Esophagus squamous epithelium (tissue), 5 donors: ENCODE measurements at regions not wholly inside any gene's neighbourhood (a gene's known extent, or its start where the extent isn't known, plus 50 kb on each side); places are given as distances from the start of the nearest gene placed in this dataset.

Source experiments
- DNase-seq: peaks from one replicate; lab custom pipeline; 2025; lab: John Stamatoyannopoulos, UW
- H3K27ac ChIP-seq, 4 donors: fragments of 200-600 bp; sonication (generic); one replicate each; pipeline ENCODE4 v1.5.1; 2016 to 2019; ENCODE audit warnings: mild to moderate bottlenecking in 1 of 4
- H3K27me3 ChIP-seq, 4 donors: fragments of 200-600 bp; sonication (generic); 1 replicate in 3 of 4; 2 replicates in 1 of 4; pipeline versions ENCODE4 v1.5.1 to v1.6.0; 2017 to 2021; ENCODE audit warnings: antibody characterized with exemption in 1 of 4
- H3K36me3 ChIP-seq, 3 donors: fragments of 200-600 bp; sonication (generic); one replicate each; pipeline ENCODE4 v1.5.1; 2016 to 2019
- H3K4me1 ChIP-seq, 3 donors: fragments of 200-600 bp; sonication (generic); one replicate each; pipeline ENCODE4 v1.5.1; 2017 to 2019
- H3K4me3 ChIP-seq, 4 donors: fragments of 200-600 bp; sonication (generic); 1 replicate in 3 of 4; 2 replicates in 1 of 4; pipeline ENCODE4 v1.5.1; 2016 to 2019; ENCODE audit warnings: mild to moderate bottlenecking in 2 of 4, moderate library complexity in 1 of 4
- H3K9me3 ChIP-seq, 3 donors: fragments of 200-600 bp; sonication (generic); one replicate each; pipeline ENCODE4 v1.5.1; 2016 to 2019
- POLR2A ChIP-seq, 4 donors: fragments of 450-650 bp; IDR thresholded peaks; one replicate each; pipeline ENCODE4 v1.6.1; 2017; ENCODE audit warnings: antibody characterized with exemption in 4 of 4, mild to moderate bottlenecking in 4 of 4, moderate library complexity in 3 of 4
- WGBS, 2 donors: methylation state at CpG; one replicate each; pipeline ENCODE4 v1.1.5; 2018; 5-methylcytosine and 5-hydroxymethylcytosine counted together
- intact Hi-C: fragments of 100-400 bp; cut with DNase I; formaldehyde crosslinking; loops from one replicate; pipeline ENCODE4 v1.15.0; 2022
- TF ChIP-seq, protein P1 (sequence below), 6 experiments: fragments of 450-650 bp in 4 of 6; fragments of 200-600 bp in 2 of 6; sonication (generic) in 2 of 6; IDR thresholded peaks; one replicate each; pipeline ENCODE4 v1.5.1; 2016 to 2019; ENCODE audit warnings: antibody characterized with exemption in 6 of 6, mild to moderate bottlenecking in 4 of 6, moderate library complexity in 4 of 6
- donor health status: DM: yes; HTN: yes; CAD: no.

DNA sequence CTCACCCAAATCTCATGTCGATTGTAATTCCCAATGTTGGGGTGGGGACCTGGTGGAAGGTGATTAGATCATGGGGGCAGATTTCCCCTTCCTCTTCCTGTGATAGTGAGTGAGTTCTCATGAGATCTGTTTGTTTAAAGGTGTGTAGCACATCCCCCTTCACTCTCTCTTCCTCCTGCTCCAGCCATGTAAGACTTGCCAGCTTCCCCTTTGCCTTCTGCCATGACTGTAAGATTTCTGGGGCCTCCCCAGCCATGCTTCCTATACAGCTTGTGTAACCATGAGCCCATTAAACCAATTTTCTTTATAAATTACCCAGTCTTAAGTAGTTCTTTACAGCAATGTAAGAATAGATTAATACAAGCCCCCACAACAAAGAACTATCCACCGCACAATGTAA lies 109.9 kb upstream of the JAZF1 start:
- Histone ChIP-seq H3K27ac (no peak overlapping the region), H3K36me3 (no peaks in the 10 kb centered on the region), H3K4me3 (no peak overlapping the region), H3K9me3 (no peaks in the 10 kb centered on the region), H3K4me1 (no peaks in the 10 kb centered on the region), H3K27me3 (peaks cover 0 to 5% (median 0%) of the 10 kb centered on the region in 4 donors)
- TF ChIP-seq, protein P1, sequence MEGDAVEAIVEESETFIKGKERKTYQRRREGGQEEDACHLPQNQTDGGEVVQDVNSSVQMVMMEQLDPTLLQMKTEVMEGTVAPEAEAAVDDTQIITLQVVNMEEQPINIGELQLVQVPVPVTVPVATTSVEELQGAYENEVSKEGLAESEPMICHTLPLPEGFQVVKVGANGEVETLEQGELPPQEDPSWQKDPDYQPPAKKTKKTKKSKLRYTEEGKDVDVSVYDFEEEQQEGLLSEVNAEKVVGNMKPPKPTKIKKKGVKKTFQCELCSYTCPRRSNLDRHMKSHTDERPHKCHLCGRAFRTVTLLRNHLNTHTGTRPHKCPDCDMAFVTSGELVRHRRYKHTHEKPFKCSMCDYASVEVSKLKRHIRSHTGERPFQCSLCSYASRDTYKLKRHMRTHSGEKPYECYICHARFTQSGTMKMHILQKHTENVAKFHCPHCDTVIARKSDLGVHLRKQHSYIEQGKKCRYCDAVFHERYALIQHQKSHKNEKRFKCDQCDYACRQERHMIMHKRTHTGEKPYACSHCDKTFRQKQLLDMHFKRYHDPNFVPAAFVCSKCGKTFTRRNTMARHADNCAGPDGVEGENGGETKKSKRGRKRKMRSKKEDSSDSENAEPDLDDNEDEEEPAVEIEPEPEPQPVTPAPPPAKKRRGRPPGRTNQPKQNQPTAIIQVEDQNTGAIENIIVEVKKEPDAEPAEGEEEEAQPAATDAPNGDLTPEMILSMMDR (IDR thresholded peaks at IDR 0.05), result no peak
- TF ChIP-seq POLR2A (IDR thresholded peaks at IDR 0.05), result no peak
- intact Hi-C loops, result loop anchor here (10.0 kb wide), 2 partner anchors 334 to 564 kb away; no protein-coding TSS in a partner anchor
- DNase-seq, result no peak
- WGBS, 2 donors, result 82 to 86% methylated on average over 2 of the region's 2 CpGs

DNA sequence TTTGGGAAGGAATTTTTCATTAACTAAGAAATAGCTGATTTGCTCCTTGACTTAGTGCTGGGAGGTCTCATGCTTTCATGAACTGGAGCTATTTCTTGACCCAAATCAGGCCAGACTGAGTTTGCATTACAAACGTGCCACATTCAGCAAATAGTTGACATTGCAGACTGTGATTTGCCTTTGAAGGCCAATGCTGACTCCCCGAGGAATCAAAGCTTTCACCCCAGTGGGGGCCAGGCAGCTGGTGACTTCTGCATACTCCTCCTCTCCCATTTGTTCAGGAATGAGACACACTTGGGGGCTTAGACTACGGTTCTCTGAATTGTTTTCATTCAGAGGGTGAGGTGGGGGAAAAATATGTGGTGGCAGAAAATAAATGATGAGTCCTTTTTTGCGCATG lies 111.0 kb upstream of the JAZF1 start:
- Histone ChIP-seq H3K36me3 (no peaks in the 10 kb centered on the region), H3K4me3 (no peak overlapping the region), H3K4me1 (no peaks in the 10 kb centered on the region), H3K27me3 (peaks cover 0 to 5% (median 0%) of the 10 kb centered on the region in 4 donors), H3K27ac (no peak overlapping the region), H3K9me3 (no peaks in the 10 kb centered on the region)
- DNase-seq, result no peak
- no peak for TF ChIP-seq POLR2A (IDR thresholded peaks at IDR 0.05)
- TF ChIP-seq, protein P1 (IDR thresholded peaks at IDR 0.05), result no peak
- intact Hi-C loops, result loop anchor here (10.0 kb wide), 2 partner anchors 333 to 563 kb away; no protein-coding TSS in a partner anchor
- WGBS, 2 donors, result 82 to 100% methylated on average over 1 to 4 of the region's 4 CpGs

DNA sequence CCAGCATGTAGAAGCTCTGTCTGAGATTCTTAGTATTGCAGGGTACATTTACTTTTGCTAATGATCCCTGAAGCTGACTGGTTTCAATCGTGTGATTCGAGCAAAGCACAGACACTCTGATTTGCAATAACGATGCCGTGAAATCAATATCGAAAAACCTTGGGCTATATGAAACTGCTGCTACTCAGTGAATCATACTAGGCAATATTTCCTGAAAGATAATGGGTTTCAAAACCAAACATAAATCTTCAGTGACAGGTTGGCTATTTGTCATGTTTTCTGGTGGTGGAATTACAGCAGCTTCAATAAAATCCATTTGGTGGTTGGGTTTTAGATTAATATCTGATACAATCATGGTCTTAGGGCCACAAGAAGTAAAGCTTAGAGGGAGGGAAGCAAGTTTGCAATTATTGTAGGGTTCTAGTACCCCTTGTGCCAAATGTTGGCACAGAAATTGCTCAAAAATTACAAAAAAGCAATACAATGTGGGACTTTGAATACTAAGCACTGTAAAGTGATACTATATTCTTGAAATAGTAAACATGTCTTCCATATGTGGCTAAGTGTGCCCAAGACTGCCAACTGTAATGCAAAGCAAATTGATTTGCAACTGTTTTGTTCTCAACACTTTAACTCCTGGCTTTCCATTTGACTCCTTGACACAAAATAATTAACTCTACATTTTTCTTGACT lies 112.4 kb upstream of the JAZF1 start:
- no peak for DNase-seq
- Histone ChIP-seq H3K9me3 (no peaks in the 10 kb centered on the region), H3K4me1 (no peaks in the 10 kb centered on the region), H3K27me3 (peaks cover 0 to 5% (median 0%) of the 10 kb centered on the region in 4 donors), H3K36me3 (no peaks in the 10 kb centered on the region), H3K27ac (no peak overlapping the region), H3K4me3 (no peak overlapping the region)
- intact Hi-C loops, result loop anchor here (10.0 kb wide), 2 partner anchors 332 to 562 kb away; no protein-coding TSS in a partner anchor
- 77 to 83% methylated on average over 5 of the region's 5 CpGs for WGBS, 2 donors
- TF ChIP-seq, protein P1 (IDR thresholded peaks at IDR 0.05), result no peak
- no peak for TF ChIP-seq POLR2A (IDR thresholded peaks at IDR 0.05)

DNA sequence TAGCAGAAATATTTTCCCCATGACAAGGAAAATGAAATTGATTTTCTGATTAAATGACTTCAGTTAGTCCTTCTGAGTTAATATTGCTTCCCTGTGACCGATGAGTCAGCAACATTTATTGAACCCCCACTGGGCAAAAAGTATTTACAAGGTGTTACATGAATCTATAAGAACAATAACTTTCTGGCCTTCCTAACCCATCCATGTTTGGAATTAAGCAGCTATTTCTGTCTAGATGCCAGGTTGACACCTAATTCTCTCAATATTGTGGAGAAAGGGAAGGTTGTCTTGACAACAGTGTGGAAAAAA lies 112.9 kb upstream of the JAZF1 start:
- no peaks in the 10 kb centered on the region for H3K4me1 ChIP-seq
- H3K4me3 ChIP-seq, result no peak overlapping the region
- no peak for TF ChIP-seq POLR2A (IDR thresholded peaks at IDR 0.05)
- TF ChIP-seq, protein P1 (IDR thresholded peaks at IDR 0.05), result no peak
- peaks cover 0 to 5% (median 0%) of the 10 kb centered on the region in 4 donors for H3K27me3 ChIP-seq
- intact Hi-C loops, result loop anchor here (10.0 kb wide), 2 partner anchors 331 to 561 kb away; no protein-coding TSS in a partner anchor
- no peaks in the 10 kb centered on the region for H3K9me3 ChIP-seq
- no peaks in the 10 kb centered on the region for H3K36me3 ChIP-seq
- no peak for DNase-seq
- 75% methylated on average over 1 of the region's 1 CpG for WGBS, 2 donors
- H3K27ac ChIP-seq, result no peak overlapping the region
